ENCODE measurements at regions not wholly inside any gene's neighbourhood (a gene's known extent, or its start where the extent isn't known, plus 50 kb on each side); places are given as distances from the start of the nearest gene placed in this dataset.

DNA sequence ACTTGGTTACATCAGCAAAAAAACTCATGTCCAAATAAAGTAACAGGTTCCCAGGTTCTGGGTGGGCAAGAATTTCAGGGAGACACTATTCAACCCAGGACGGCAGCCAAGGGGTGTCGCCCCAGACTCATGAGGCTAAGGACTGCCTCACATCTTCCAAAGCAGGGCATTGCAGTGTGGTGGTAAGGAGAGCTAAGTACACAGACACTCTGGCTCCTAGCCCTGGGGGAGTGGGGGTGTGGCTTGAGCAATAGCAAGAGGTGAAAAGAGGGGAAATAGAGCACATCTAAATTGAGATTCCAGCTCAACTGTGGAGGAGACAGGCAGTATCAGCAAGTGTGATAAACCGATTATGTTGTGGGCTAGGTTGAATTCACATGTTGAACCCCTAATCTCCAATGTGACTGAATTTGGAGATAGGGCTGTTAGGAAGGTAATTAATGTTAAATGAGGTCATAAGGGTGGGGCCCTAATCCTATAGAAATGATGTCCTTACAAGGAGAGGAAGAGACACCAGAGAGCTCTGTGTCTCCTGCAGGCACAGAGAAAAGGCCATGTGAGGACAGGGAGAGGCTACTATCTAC is 49.9 kb upstream of the MARCHF11 start:
- TF ChIP-seq, protein P1, sequence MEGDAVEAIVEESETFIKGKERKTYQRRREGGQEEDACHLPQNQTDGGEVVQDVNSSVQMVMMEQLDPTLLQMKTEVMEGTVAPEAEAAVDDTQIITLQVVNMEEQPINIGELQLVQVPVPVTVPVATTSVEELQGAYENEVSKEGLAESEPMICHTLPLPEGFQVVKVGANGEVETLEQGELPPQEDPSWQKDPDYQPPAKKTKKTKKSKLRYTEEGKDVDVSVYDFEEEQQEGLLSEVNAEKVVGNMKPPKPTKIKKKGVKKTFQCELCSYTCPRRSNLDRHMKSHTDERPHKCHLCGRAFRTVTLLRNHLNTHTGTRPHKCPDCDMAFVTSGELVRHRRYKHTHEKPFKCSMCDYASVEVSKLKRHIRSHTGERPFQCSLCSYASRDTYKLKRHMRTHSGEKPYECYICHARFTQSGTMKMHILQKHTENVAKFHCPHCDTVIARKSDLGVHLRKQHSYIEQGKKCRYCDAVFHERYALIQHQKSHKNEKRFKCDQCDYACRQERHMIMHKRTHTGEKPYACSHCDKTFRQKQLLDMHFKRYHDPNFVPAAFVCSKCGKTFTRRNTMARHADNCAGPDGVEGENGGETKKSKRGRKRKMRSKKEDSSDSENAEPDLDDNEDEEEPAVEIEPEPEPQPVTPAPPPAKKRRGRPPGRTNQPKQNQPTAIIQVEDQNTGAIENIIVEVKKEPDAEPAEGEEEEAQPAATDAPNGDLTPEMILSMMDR (IDR thresholded peaks at IDR 0.05; ENCODE audit: insufficient read depth in 1 of 2, low read depth in 1 of 2, low read length in 1 of 2, severe bottlenecking in 1 of 2, unreplicated experiment in 1 of 2), result no peak
- BruUV-seq (replicated peaks), result no TSS peak
- no peaks in the 10 kb centered on the region for H3K27me3 ChIP-seq (replicated peaks; ENCODE audit: control insufficient read depth, insufficient read depth, low read length)

More for the DNA sequence above, 49.9 kb upstream of the MARCHF11 start:
- no peaks in the 10 kb centered on the region for H3K4me1 Mint-ChIP-seq (ENCODE audit: low read depth, unreplicated experiment)
- H3K4me3 Mint-ChIP-seq (ENCODE audit: unreplicated experiment), result no peak overlapping the region
- Histone ChIP-seq H3K4me1 (no peaks in the 10 kb centered on the region), H3K36me3 (ENCODE audit: control insufficient read depth, insufficient read depth, low read length) (no peaks in the 10 kb centered on the region), H3K9me3 (no peaks in the 10 kb centered on the region), H3K4me3 (ENCODE audit: low read depth, low read length) (no peak overlapping the region)
- H3K27ac Mint-ChIP-seq (ENCODE audit: unreplicated experiment), result no peak overlapping the region
- ChIA-PET POLR2A (no interaction called here), CTCF (no interaction called here)
- intact Hi-C loops (cut with micrococcal nuclease; ENCODE audit: unreplicated experiment), result no loop called here
- no peaks in the 10 kb centered on the region for H3K9me3 Mint-ChIP-seq (ENCODE audit: unreplicated experiment)
- DNase-seq, result no peak
- no peaks in the 10 kb centered on the region for H3K36me3 Mint-ChIP-seq (ENCODE audit: insufficient read depth, unreplicated experiment)
- peaks cover 5% of the 10 kb centered on the region for H3K27me3 Mint-ChIP-seq (ENCODE audit: insufficient read depth, unreplicated experiment)
